CD4-positive, alpha-beta T cell treated with Interleukin-17A for 4 hours (primary cell): ENCODE measurements at regions not wholly inside any gene's neighbourhood (a gene's known extent, or its start where the extent isn't known, plus 50 kb on each side); places are given as distances from the start of the nearest gene placed in this dataset.
"Not testable (repeated sequence)": the region's sequence is repeated elsewhere in the genome, so short reads cannot be mapped to it uniquely, and the experiment has no call there.

Experiments
- DNase-seq: peaks from one replicate; pipeline ENCODE4 v3.0.0-alpha.2; 2020; ENCODE audit warnings: mixed read lengths

GRCh38 chr11:35046681-35047080 is 92.3 kb upstream of the CD44 start:
- DNase-seq: no peak

GRCh38 chr11:35047179-35047578 is 91.8 kb upstream of the CD44 start:
- peak; percentile 65 for DNase-seq

GRCh38 chr11:35047769-35048168 is 91.2 kb upstream of the CD44 start:
- DNase-seq: no peak

GRCh38 chr11:35048346-35048745 is 90.6 kb upstream of the CD44 start:
- not testable (repeated sequence) for DNase-seq

GRCh38 chr11:35049859-35050531 is 89.0 kb upstream of the CD44 start:
- no peak for DNase-seq

GRCh38 chr11:35050541-35050995 is 88.4 kb upstream of the CD44 start:
- no peak for DNase-seq

- no peak for DNase-seq
Observed at GRCh38 chr11:35056391-35057093, 82.4 kb upstream of the CD44 start.

- DNase-seq: peak; percentile 6
Observed at GRCh38 chr11:35057926-35058668, 80.9 kb upstream of the CD44 start.

- DNase-seq: peak; percentile 15
Observed at GRCh38 chr11:35058669-35059434, 80.1 kb upstream of the CD44 start.

- peak; percentile 0 for DNase-seq
Observed at GRCh38 chr11:35061516-35062440, 77.2 kb upstream of the CD44 start.

- DNase-seq: no peak
Observed at GRCh38 chr11:35063488-35063931, 75.5 kb upstream of the CD44 start.

GRCh38 chr11:35064114-35064800 is 74.7 kb upstream of the CD44 start:
- peak; percentile 0 for DNase-seq

GRCh38 chr11:35065566-35065965 is 73.4 kb upstream of the CD44 start:
- DNase-seq: peak; percentile 0

- DNase-seq: peak; percentile 2
Observed at GRCh38 chr11:35066030-35066429, 72.9 kb upstream of the CD44 start.

GRCh38 chr11:35066783-35067423 is 72.1 kb upstream of the CD44 start:
- peak; percentile 43 for DNase-seq

GRCh38 chr11:35071722-35072121 is 67.2 kb upstream of the CD44 start:
- DNase-seq: no peak

- no peak for DNase-seq
Observed at GRCh38 chr11:35073691-35074419, 65.1 kb upstream of the CD44 start.

- DNase-seq: no peak
Observed at GRCh38 chr11:35076201-35077100, 62.5 kb upstream of the CD44 start.
